ENCODE measurements at regions not wholly inside any gene's neighbourhood (a gene's known extent, or its start where the extent isn't known, plus 50 kb on each side); places are given as distances from the start of the nearest gene placed in this dataset.

- H3K36me3 ChIP-seq, result no peaks in the 10 kb centered on the region
- H3K27ac ChIP-seq, result no peak overlapping the region
- no peak for TF ChIP-seq CTCF (IDR thresholded peaks at IDR 0.05)
- TF ChIP-seq POLR2AphosphoS5 (IDR thresholded peaks at IDR 0.05; ENCODE audit: insufficient read depth in 1 of 2, low read depth in 1 of 2), result no peak
- no peak for TF ChIP-seq POLR2A (IDR thresholded peaks at IDR 0.05)
- no peak overlapping the region for H3K4me3 ChIP-seq
- H3K27me3 ChIP-seq, result no peaks in the 10 kb centered on the region
- no peaks in the 10 kb centered on the region for H3K9me3 ChIP-seq
- no peak for DNase-seq (ENCODE audit: extremely low spot score in 2 of 2)
- intact Hi-C loops (cut with DNase I), result no loop called here
- H3K4me1 ChIP-seq, result no peaks in the 10 kb centered on the region
Measured at GRCh38 chr2:19702267-19702666, 199.5 kb downstream of the TTC32 start.

GRCh38 chr2:19700861-19701585, 200.8 kb downstream of the TTC32 start:
- intact Hi-C loops (cut with DNase I), result no loop called here
- no peaks in the 10 kb centered on the region for H3K9me3 ChIP-seq
- TF ChIP-seq POLR2A (IDR thresholded peaks at IDR 0.05) (no peak), CTCF (IDR thresholded peaks at IDR 0.05) (no peak), POLR2AphosphoS5 (IDR thresholded peaks at IDR 0.05; ENCODE audit: insufficient read depth in 1 of 2, low read depth in 1 of 2) (no peak)

GRCh38 chr2:19697131-19697530, 204.7 kb downstream of the TTC32 start:
- H3K36me3 ChIP-seq, result no peaks in the 10 kb centered on the region
- H3K4me3 ChIP-seq, result no peak overlapping the region
- intact Hi-C loops (cut with DNase I), result no loop called here
- H3K9me3 ChIP-seq, result no peaks in the 10 kb centered on the region
- TF ChIP-seq CTCF (IDR thresholded peaks at IDR 0.05) (no peak), POLR2A (IDR thresholded peaks at IDR 0.05) (no peak), POLR2AphosphoS5 (IDR thresholded peaks at IDR 0.05; ENCODE audit: insufficient read depth in 1 of 2, low read depth in 1 of 2) (no peak)
- H3K27me3 ChIP-seq, result no peaks in the 10 kb centered on the region
- no peaks in the 10 kb centered on the region for H3K4me1 ChIP-seq
- DNase-seq (ENCODE audit: extremely low spot score in 2 of 2), result no peak
- no peak overlapping the region for H3K27ac ChIP-seq

More at GRCh38 chr2:19700861-19701585, 200.8 kb downstream of the TTC32 start:
- Histone ChIP-seq H3K36me3 (no peaks in the 10 kb centered on the region), H3K4me3 (no peak overlapping the region), H3K27me3 (no peaks in the 10 kb centered on the region), H3K4me1 (no peaks in the 10 kb centered on the region), H3K27ac (no peak overlapping the region)
- DNase-seq (ENCODE audit: extremely low spot score in 2 of 2), result no peak

- TF ChIP-seq POLR2AphosphoS5 (IDR thresholded peaks at IDR 0.05; ENCODE audit: insufficient read depth in 1 of 2, low read depth in 1 of 2) (no peak), POLR2A (IDR thresholded peaks at IDR 0.05) (no peak), CTCF (IDR thresholded peaks at IDR 0.05) (no peak)
- intact Hi-C loops (cut with DNase I), result no loop called here
- Histone ChIP-seq H3K27ac (no peak overlapping the region), H3K4me1 (no peaks in the 10 kb centered on the region), H3K4me3 (no peak overlapping the region), H3K27me3 (no peaks in the 10 kb centered on the region), H3K36me3 (no peaks in the 10 kb centered on the region), H3K9me3 (no peaks in the 10 kb centered on the region)
- DNase-seq (ENCODE audit: extremely low spot score in 2 of 2), result no peak
Measured at GRCh38 chr2:19695706-19696105, 206.1 kb downstream of the TTC32 start.

- Histone ChIP-seq H3K27ac (no peak overlapping the region), H3K36me3 (no peaks in the 10 kb centered on the region), H3K9me3 (no peaks in the 10 kb centered on the region), H3K27me3 (no peaks in the 10 kb centered on the region), H3K4me3 (no peak overlapping the region), H3K4me1 (no peaks in the 10 kb centered on the region)
- no peak for DNase-seq (ENCODE audit: extremely low spot score in 2 of 2)
- no peak for TF ChIP-seq POLR2A (IDR thresholded peaks at IDR 0.05)
- TF ChIP-seq POLR2AphosphoS5 (IDR thresholded peaks at IDR 0.05; ENCODE audit: insufficient read depth in 1 of 2, low read depth in 1 of 2), result no peak
- TF ChIP-seq CTCF (IDR thresholded peaks at IDR 0.05), result no peak
- intact Hi-C loops (cut with DNase I), result no loop called here
Measured at GRCh38 chr2:19691892-19692291, 209.9 kb downstream of the TTC32 start.

Measured in vagina (tissue), 2 donors.